ENCODE measurements at regions not wholly inside any gene's neighbourhood (a gene's known extent, or its start where the extent isn't known, plus 50 kb on each side); places are given as distances from the start of the nearest gene placed in this dataset.

DNA sequence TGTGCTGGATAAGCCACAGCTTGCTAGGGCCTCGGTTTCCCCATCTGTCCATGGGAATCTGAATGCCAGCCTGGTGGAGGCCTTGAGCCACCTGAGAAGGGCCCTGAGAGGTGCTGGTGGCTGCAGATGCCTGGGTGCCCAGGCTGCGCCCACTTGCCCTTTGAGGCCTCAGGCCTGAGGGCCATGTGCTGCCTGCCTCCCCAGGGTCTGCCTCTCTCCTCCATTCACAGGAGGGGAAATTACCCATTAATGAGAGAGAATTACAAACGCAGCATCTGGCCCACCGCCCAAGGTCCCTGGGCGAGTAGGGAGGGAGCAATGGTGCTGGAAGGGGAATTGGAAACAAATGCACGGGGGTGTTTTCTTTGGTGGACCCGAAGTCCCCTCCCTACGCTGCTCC lies 59.6 kb downstream of the BARX1 start:
- TF ChIP-seq CTCF (IDR thresholded peaks at IDR 0.05) (no peak), POLR2AphosphoS5 (IDR thresholded peaks at IDR 0.05) (no peak)
